Hepatocyte (in vitro differentiated cells): ENCODE measurements at regions not wholly inside any gene's neighbourhood (a gene's known extent, or its start where the extent isn't known, plus 50 kb on each side); places are given as distances from the start of the nearest gene placed in this dataset.
A peak's percentile ranks its signal among the peaks of the same experiment; 100 is the strongest.

Source experiments
- DNase-seq: peaks from one replicate; pipeline ENCODE4 v3.0.0-alpha.2; 2016; ENCODE audit warnings: low spot score
- H2AFZ ChIP-seq: fragments of 200-600 bp; sonication (generic); 2 replicates; pipeline ENCODE4 v1.6.0; 2016; ENCODE audit warnings: antibody characterized with exemption, mild to moderate bottlenecking
- H3K27ac ChIP-seq: fragments of 200-600 bp; sonication (generic); 2 replicates; pipeline ENCODE4 v1.5.1; 2016; ENCODE audit warnings: mild to moderate bottlenecking
- H3K27me3 ChIP-seq: fragments of 200-600 bp; sonication (generic); 2 replicates; pipeline ENCODE4 v1.6.1; 2016
- H3K36me3 ChIP-seq: fragments of 200-600 bp; sonication (generic); replicated peaks from 2 replicates; pipeline ENCODE4 v1.5.1; 2016; ENCODE audit warnings: low read depth; ENCODE audit not compliant: insufficient read depth
- H3K4me1 ChIP-seq: fragments of 200-600 bp; sonication (generic); 2 replicates; pipeline ENCODE4 v1.5.1; 2016; ENCODE audit warnings: mild to moderate bottlenecking, moderate library complexity; ENCODE audit not compliant: insufficient read depth
- H3K4me2 ChIP-seq: fragments of 200-600 bp; sonication (generic); 2 replicates; pipeline ENCODE4 v1.6.0; 2016
- H3K4me3 ChIP-seq: fragments of 200-600 bp; sonication (generic); 2 replicates; pipeline ENCODE4 v1.5.1; 2016; ENCODE audit warnings: mild to moderate bottlenecking
- H3K79me2 ChIP-seq: fragments of 200-600 bp; sonication (generic); 2 replicates; pipeline ENCODE4 v1.6.0; 2017; ENCODE audit warnings: mild to moderate bottlenecking
- H3K9me2 ChIP-seq: fragments of 200-600 bp; sonication (generic); replicated peaks from 2 replicates; pipeline ENCODE4 v1.6.0; 2017; ENCODE audit warnings: mild to moderate bottlenecking; ENCODE audit not compliant: insufficient read depth
- H3K9me3 ChIP-seq: fragments of 200-600 bp; sonication (generic); 2 replicates; pipeline ENCODE4 v1.5.1; 2016; ENCODE audit warnings: low read depth, mild to moderate bottlenecking
- H4K20me1 ChIP-seq: fragments of 200-600 bp; sonication (generic); 2 replicates; pipeline ENCODE4 v1.6.0; 2016; ENCODE audit warnings: mild to moderate bottlenecking; ENCODE audit not compliant: insufficient read depth, poor library complexity, severe bottlenecking
- EZH2 ChIP-seq: fragments of 200-600 bp; sonication (generic); IDR thresholded peaks from 2 replicates; pipeline ENCODE4 v1.6.1; 2016; ENCODE audit warnings: antibody characterized with exemption, mild to moderate bottlenecking, borderline replicate concordance
- EZH2phosphoT487 ChIP-seq: fragments of 200-600 bp; sonication (generic); IDR thresholded peaks from one replicate; pipeline ENCODE4 v1.6.1; 2018; ENCODE audit warnings: antibody characterized with exemption, mild to moderate bottlenecking, low read depth, moderate library complexity; ENCODE audit not compliant: unreplicated experiment, severe bottlenecking
- WGBS: methylation state at CpG from one replicate; pipeline ENCODE4 v1.1.6; 2016; ENCODE audit warnings: low lambda C conversion rate; ENCODE audit errors: missing lambda C conversion rate; 5-methylcytosine and 5-hydroxymethylcytosine counted together
- TF ChIP-seq, protein P1 (sequence below): fragments of 200-600 bp; sonication (generic); IDR thresholded peaks from 2 replicates; pipeline ENCODE4 v1.5.1; 2016; ENCODE audit warnings: antibody characterized with exemption, mild to moderate bottlenecking; ENCODE audit not compliant: poor library complexity

DNA sequence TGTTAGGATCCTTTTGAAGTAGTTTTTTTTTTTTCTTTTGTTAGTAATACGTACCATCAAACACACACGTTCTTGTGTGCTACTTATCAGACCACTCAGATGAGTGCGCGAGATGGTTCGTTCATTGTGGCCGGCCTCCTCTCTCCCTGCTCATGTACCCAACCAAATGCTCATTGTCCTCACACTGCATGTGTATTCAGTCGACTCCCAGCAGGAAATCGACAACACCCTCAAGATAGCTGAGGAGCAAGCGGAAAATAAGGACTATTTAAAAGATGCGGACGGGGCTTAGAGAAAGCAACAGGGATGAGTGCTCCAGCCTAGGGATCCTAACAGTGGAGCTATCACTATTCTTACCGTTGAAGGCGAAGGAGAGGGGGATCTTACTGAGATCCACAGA lies 72.9 kb upstream of the GUCY1A1 start:
- H3K79me2 ChIP-seq, result no peaks in the 10 kb centered on the region
- H3K27ac ChIP-seq, result no peak overlapping the region
- H3K36me3 ChIP-seq, result no peaks in the 10 kb centered on the region
- DNase-seq, result no peak
- H3K4me2 ChIP-seq, result no peak overlapping the region
- H3K4me3 ChIP-seq, result no peak overlapping the region
- no peak overlapping the region for H2AFZ ChIP-seq
- TF ChIP-seq EZH2phosphoT487, result no peak
- TF ChIP-seq, protein P1, sequence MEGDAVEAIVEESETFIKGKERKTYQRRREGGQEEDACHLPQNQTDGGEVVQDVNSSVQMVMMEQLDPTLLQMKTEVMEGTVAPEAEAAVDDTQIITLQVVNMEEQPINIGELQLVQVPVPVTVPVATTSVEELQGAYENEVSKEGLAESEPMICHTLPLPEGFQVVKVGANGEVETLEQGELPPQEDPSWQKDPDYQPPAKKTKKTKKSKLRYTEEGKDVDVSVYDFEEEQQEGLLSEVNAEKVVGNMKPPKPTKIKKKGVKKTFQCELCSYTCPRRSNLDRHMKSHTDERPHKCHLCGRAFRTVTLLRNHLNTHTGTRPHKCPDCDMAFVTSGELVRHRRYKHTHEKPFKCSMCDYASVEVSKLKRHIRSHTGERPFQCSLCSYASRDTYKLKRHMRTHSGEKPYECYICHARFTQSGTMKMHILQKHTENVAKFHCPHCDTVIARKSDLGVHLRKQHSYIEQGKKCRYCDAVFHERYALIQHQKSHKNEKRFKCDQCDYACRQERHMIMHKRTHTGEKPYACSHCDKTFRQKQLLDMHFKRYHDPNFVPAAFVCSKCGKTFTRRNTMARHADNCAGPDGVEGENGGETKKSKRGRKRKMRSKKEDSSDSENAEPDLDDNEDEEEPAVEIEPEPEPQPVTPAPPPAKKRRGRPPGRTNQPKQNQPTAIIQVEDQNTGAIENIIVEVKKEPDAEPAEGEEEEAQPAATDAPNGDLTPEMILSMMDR, result no peak
- no peak for TF ChIP-seq EZH2
- WGBS, result 76% methylated on average over 13 of the region's 13 CpGs
- no peaks in the 10 kb centered on the region for H3K9me3 ChIP-seq
- H4K20me1 ChIP-seq, result no peaks in the 10 kb centered on the region
- no peaks in the 10 kb centered on the region for H3K27me3 ChIP-seq
- H3K9me2 ChIP-seq, result no peaks in the 10 kb centered on the region
- peaks cover 5% of the 10 kb centered on the region for H3K4me1 ChIP-seq

- Histone ChIP-seq H3K27ac (no peak overlapping the region), H2AFZ (no peak overlapping the region), H3K36me3 (no peaks in the 10 kb centered on the region), H3K4me1 (peaks cover 5% of the 10 kb centered on the region), H3K27me3 (no peaks in the 10 kb centered on the region), H4K20me1 (no peaks in the 10 kb centered on the region), H3K4me3 (no peak overlapping the region), H3K4me2 (no peak overlapping the region), H3K9me3 (no peaks in the 10 kb centered on the region), H3K79me2 (no peaks in the 10 kb centered on the region), H3K9me2 (no peaks in the 10 kb centered on the region)
- WGBS, result 33% methylated on average over 1 of the region's 1 CpG
- TF ChIP-seq, protein P1, result no peak
- TF ChIP-seq EZH2phosphoT487 (no peak), EZH2 (no peak)
- no peak for DNase-seq
Measured at GRCh38 chr4:155592938-155593297, 73.7 kb upstream of the GUCY1A1 start.

- no peak overlapping the region for H3K4me3 ChIP-seq
- peaks cover 5% of the 10 kb centered on the region for H3K4me1 ChIP-seq
- no peaks in the 10 kb centered on the region for H3K79me2 ChIP-seq
- no peak overlapping the region for H3K4me2 ChIP-seq
- no peaks in the 10 kb centered on the region for H3K36me3 ChIP-seq
- TF ChIP-seq EZH2phosphoT487, result no peak
- TF ChIP-seq, protein P1, result no peak
- no peak for TF ChIP-seq EZH2
- H2AFZ ChIP-seq, result no peak overlapping the region
- H3K27me3 ChIP-seq, result no peaks in the 10 kb centered on the region
- no peaks in the 10 kb centered on the region for H3K9me3 ChIP-seq
- H3K9me2 ChIP-seq, result no peaks in the 10 kb centered on the region
- H4K20me1 ChIP-seq, result no peaks in the 10 kb centered on the region
- 63% methylated on average over 3 of the region's 3 CpGs for WGBS
- DNase-seq, result no peak
- peak overlapping the region; percentile 34 for H3K27ac ChIP-seq
Measured at GRCh38 chr4:155592179-155592937, 74.3 kb upstream of the GUCY1A1 start.
